K562 (cell line): ENCODE measurements at regions not wholly inside any gene's neighbourhood (a gene's known extent, or its start where the extent isn't known, plus 50 kb on each side); places are given as distances from the start of the nearest gene placed in this dataset.

Experiments
- ATAC-seq: fragments of 200-7000 bp; cut with Tn5 transposase; 3 replicates; pipeline ENCODE4 v1.9.1; 2020; ENCODE audit warnings: moderate library complexity
- BruUV-seq: library from RNA; stranded (reverse); fragments of 400-500 nt; replicated peaks from 2 replicates; lab custom pipeline; 2021; lab: Mats Ljungman, UMichigan
- CTCF ChIA-PET: fragments of 300-600 bp; formaldehyde crosslinking; extraction: SDS; loops from one replicate; lab custom pipeline; 2021; ENCODE audit warnings: low intra/inter-chr PET ratio; lab: Yijun Ruan, JAX
- POLR2A ChIA-PET: fragments of 300-600, 350-650 bp; sonication (Branson Sonifier 250); formaldehyde crosslinking; extraction: SDS; loops from one replicate; lab custom pipeline; 2021; ENCODE audit warnings: antibody characterized with exemption, inconsistent platforms; lab: Yijun Ruan, JAX
- DNase-seq, 4 experiments: peaks; one replicate each; pipeline versions ENCODE4 v3.0.0 to v3.0.0-alpha.2; 2011 to 2018; ENCODE audit warnings: low spot score in 3 of 4, mixed read lengths in 3 of 4; ENCODE audit errors: extremely low read depth in 1 of 4
- FAIRE-seq: peaks from 2 replicates; lab custom pipeline; 2011; peaks lifted over from hg19 to GRCh38; lab: Jason Lieb, UNC
- H2AFZ ChIP-seq: 2 replicates; pipeline ENCODE4 v1.6.0; 2011; ENCODE audit warnings: low read depth, low read length, control low read depth, inconsistent platforms
- H3K27ac ChIP-seq: fragments of 200-600 bp; 3 replicates; pipeline ENCODE4 v1.8.0; 2011; ENCODE audit warnings: low read depth, mild to moderate bottlenecking, control low read depth, inconsistent platforms, low read length, moderate library complexity, mixed read lengths; ENCODE audit errors: extremely low read depth
- H3K27me3 ChIP-seq, 2 experiments: fragments of 300-600 bp in 1 of 2; 2 replicates in 1 of 2; 3 replicates in 1 of 2; pipeline versions ENCODE4 v1.6.0 to v1.8.0; 2011; ENCODE audit warnings: inconsistent platforms in 2 of 2, low read length in 2 of 2, mild to moderate bottlenecking in 1 of 2, mixed read lengths in 1 of 2, moderate library complexity in 1 of 2; ENCODE audit not compliant: control insufficient read depth in 2 of 2, insufficient read depth in 2 of 2
- H3K36me3 ChIP-seq: fragments of 300-600 bp; 3 replicates; pipeline ENCODE4 v1.8.0; 2011; ENCODE audit warnings: mild to moderate bottlenecking, low read length, inconsistent platforms; ENCODE audit not compliant: control insufficient read depth, insufficient read depth
- H3K4me1 ChIP-seq, 2 experiments: fragments of 200-600 bp in 1 of 2; replicated peaks in 1 of 2; 2 replicates in 1 of 2; 3 replicates in 1 of 2; pipeline versions ENCODE4 v1.5.1 to v1.8.0; 2011; ENCODE audit warnings: inconsistent platforms in 2 of 2, low read length in 2 of 2, mild to moderate bottlenecking in 1 of 2, mixed read lengths in 1 of 2, moderate library complexity in 1 of 2; ENCODE audit not compliant: control insufficient read depth in 2 of 2, insufficient read depth in 2 of 2
- H3K4me2 ChIP-seq: 2 replicates; pipeline ENCODE4 v1.6.1; 2011; ENCODE audit warnings: low read length, control low read depth, inconsistent platforms, mixed read lengths; ENCODE audit not compliant: insufficient read depth
- H3K4me3 ChIP-seq: fragments of 200-600 bp; sonication (generic), shearing (Covaris generic); 2 replicates; pipeline ENCODE4 v1.5.1; 2016; ENCODE audit warnings: control low read depth, inconsistent platforms
- H3K79me2 ChIP-seq: fragments of 200-600 bp; 3 replicates; pipeline ENCODE4 v1.8.0; 2011; ENCODE audit warnings: low read length, inconsistent platforms; ENCODE audit not compliant: control insufficient read depth, insufficient read depth
- H3K9ac ChIP-seq, 2 experiments: 2 replicates each; pipeline versions ENCODE4 v1.6.0 to v1.6.1; 2011; ENCODE audit warnings: low read depth in 2 of 2, low read length in 2 of 2, control low read depth in 1 of 2, inconsistent platforms in 1 of 2, mild to moderate bottlenecking in 1 of 2, mixed read lengths in 1 of 2; ENCODE audit not compliant: insufficient read depth in 1 of 2
- H3K9me1 ChIP-seq: one replicate; pipeline ENCODE4 v1.6.0; 2011; ENCODE audit warnings: inconsistent platforms, mild to moderate bottlenecking, low read length, moderate library complexity; ENCODE audit not compliant: control insufficient read depth, insufficient read depth
- H3K9me3 ChIP-seq: replicated peaks from 2 replicates; pipeline ENCODE4 v1.5.1; 2011; ENCODE audit warnings: low read depth, low read length, inconsistent platforms; ENCODE audit not compliant: control insufficient read depth, insufficient read depth
- H4K20me1 ChIP-seq: replicated peaks from 2 replicates; pipeline ENCODE4 v1.6.1; 2011; ENCODE audit warnings: low read length, inconsistent platforms, mixed read lengths; ENCODE audit not compliant: control insufficient read depth, insufficient read depth
- ELF1 ChIP-seq: fragments of 200-800 bp; sonication (Bioruptor generic); IDR thresholded peaks from 2 replicates; pipeline ENCODE4 v1.6.1; 2016; ENCODE audit warnings: missing genetic modification characterization, missing compliant biosample characterization
- EWSR1 ChIP-seq: fragments of 450-650 bp; IDR thresholded peaks from 2 replicates; pipeline ENCODE4 v1.6.1; 2018; ENCODE audit warnings: borderline replicate concordance, mild to moderate bottlenecking, low read depth, moderate library complexity; ENCODE audit not compliant: partially characterized antibody
- FIP1L1 ChIP-seq: fragments of 200-400 bp; formaldehyde crosslinking; IDR thresholded peaks from 2 replicates; pipeline ENCODE4 v1.6.1; 2018; ENCODE audit warnings: mild to moderate bottlenecking, low read depth, low read length; ENCODE audit not compliant: poor library complexity, severe bottlenecking
- OTX1 ChIP-seq: fragments of 450-650 bp; formaldehyde crosslinking; IDR thresholded peaks from 2 replicates; pipeline ENCODE4 v1.4.0; 2022; ENCODE audit warnings: mild to moderate bottlenecking
- PPARD ChIP-seq: fragments of 250-450 bp; sonication (Bioruptor Pico); IDR thresholded peaks from 2 replicates; pipeline ENCODE4 v1.8.0; 2022; ENCODE audit warnings: inconsistent platforms, mild to moderate bottlenecking, moderate library complexity
- PTTG1 ChIP-seq: fragments of 450-650 bp; IDR thresholded peaks from 2 replicates; pipeline ENCODE4 v1.6.1; 2016; ENCODE audit warnings: low read depth, mild to moderate bottlenecking, missing genetic modification characterization, missing compliant biosample characterization
- RBM17 ChIP-seq: fragments of 200-400 bp; formaldehyde crosslinking; IDR thresholded peaks from 2 replicates; pipeline ENCODE4 v1.6.1; 2017; ENCODE audit warnings: low read depth, mild to moderate bottlenecking, low read length, borderline replicate concordance
- RNF2 ChIP-seq: sonication (generic); IDR thresholded peaks from 2 replicates; pipeline ENCODE4 v1.6.1; 2016
- SIN3B ChIP-seq: fragments of 450-650 bp; IDR thresholded peaks from 2 replicates; pipeline ENCODE4 v1.6.1; 2017; ENCODE audit warnings: low read depth, mild to moderate bottlenecking, moderate library complexity
- SMARCB1 ChIP-seq: IDR thresholded peaks from 2 replicates; pipeline ENCODE4 v1.6.1; 2011; ENCODE audit warnings: improper control_type of control experiment, low read depth; ENCODE audit not compliant: insufficient read length
- SRSF7 ChIP-seq: fragments of 200-400 bp; formaldehyde crosslinking; optimal IDR thresholded peaks from 2 replicates; pipeline ENCODE3; 2017; ENCODE audit warnings: mild to moderate bottlenecking, low read depth, low read length
- ZNF699 ChIP-seq: fragments of 250-450 bp; sonication (Bioruptor Pico); IDR thresholded peaks from 2 replicates; pipeline ENCODE4 v1.8.0; 2021; ENCODE audit warnings: mild to moderate bottlenecking, moderate library complexity; ENCODE audit not compliant: insufficient replicate concordance
- in situ Hi-C: fragments of 300-500 bp; cut with MboI; formaldehyde crosslinking; loops from 4 replicates; pipeline ENCODE4 v1.15.0; 2018; ENCODE audit warnings: inconsistent platforms, mixed read lengths
- intact Hi-C: fragments of 100-400 bp; cut with micrococcal nuclease; formaldehyde crosslinking; loops from 2 replicates; pipeline ENCODE4 v1.14.2; 2022
- TF ChIP-seq, protein P1 (sequence below): sonication (generic); formaldehyde crosslinking; IDR thresholded peaks from 2 replicates; pipeline ENCODE4 v1.8.0; 2022; ENCODE audit warnings: missing genetic modification reagents, mild to moderate bottlenecking, borderline replicate concordance
- TF ChIP-seq, protein P2 (sequence below), 2 experiments: fragments of 450-650 bp in 1 of 2; IDR thresholded peaks; 2 replicates each; pipeline ENCODE4 v1.6.1; 2011 to 2017; ENCODE audit warnings: low read depth in 2 of 2, antibody characterized with exemption in 1 of 2, borderline replicate concordance in 1 of 2, low read length in 1 of 2, mild to moderate bottlenecking in 1 of 2, mixed read lengths in 1 of 2; ENCODE audit not compliant: control insufficient read depth in 1 of 2
- TF ChIP-seq, protein P3 (sequence below): IDR thresholded peaks from 2 replicates; pipeline ENCODE4 v1.6.1; 2011; ENCODE audit not compliant: insufficient read length; ENCODE audit errors: extremely low read depth

DNA sequence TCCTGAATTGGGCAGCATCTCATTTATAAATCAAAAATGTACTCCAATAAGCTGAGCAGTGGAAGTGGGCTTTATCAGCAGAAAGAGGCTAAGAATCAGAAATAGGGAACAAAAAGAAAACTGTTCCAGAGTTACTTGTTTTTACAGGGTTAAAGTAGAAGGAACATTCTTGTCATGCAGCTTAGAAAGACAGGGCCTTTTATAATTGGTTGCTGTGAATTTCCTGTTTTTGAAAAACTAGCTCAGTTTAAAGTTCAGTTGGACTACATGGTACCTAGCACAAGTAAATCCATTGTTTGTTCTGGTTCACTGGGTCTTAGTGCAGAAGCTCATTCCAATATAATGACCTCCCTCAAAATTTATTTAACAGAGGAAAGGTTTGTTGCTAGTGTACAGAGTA, 200.8 kb downstream of the GRIA2 start:
- H2AFZ ChIP-seq: no peak overlapping the region
- ATAC-seq (no peak), FAIRE-seq (no peak), DNase-seq (no peak)
- ChIA-PET POLR2A (interaction anchor here (0.7 kb wide), 1 partner anchor 118 kb away, joined by 3 read pairs; no protein-coding TSS in a partner anchor), CTCF (no interaction called here)
- no peaks in the 10 kb centered on the region for H3K27me3 ChIP-seq
- no peaks in the 10 kb centered on the region for H3K9me3 ChIP-seq
- H3K4me1 ChIP-seq: no peaks in the 10 kb centered on the region
- no peak for TF ChIP-seq OTX1 (CRISPR knock-in tag)
- no peak for TF ChIP-seq FIP1L1
- no peak for TF ChIP-seq ELF1 (tag)
- no peak for TF ChIP-seq RNF2
- TF ChIP-seq PPARD: no peak
- TF ChIP-seq ZNF699 (CRISPR knock-in tag): no peak
- TF ChIP-seq SMARCB1: no peak
- TF ChIP-seq, protein P1, sequence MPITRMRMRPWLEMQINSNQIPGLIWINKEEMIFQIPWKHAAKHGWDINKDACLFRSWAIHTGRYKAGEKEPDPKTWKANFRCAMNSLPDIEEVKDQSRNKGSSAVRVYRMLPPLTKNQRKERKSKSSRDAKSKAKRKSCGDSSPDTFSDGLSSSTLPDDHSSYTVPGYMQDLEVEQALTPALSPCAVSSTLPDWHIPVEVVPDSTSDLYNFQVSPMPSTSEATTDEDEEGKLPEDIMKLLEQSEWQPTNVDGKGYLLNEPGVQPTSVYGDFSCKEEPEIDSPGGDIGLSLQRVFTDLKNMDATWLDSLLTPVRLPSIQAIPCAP (CRISPR knock-in tag): no peak
- TF ChIP-seq, protein P2, sequence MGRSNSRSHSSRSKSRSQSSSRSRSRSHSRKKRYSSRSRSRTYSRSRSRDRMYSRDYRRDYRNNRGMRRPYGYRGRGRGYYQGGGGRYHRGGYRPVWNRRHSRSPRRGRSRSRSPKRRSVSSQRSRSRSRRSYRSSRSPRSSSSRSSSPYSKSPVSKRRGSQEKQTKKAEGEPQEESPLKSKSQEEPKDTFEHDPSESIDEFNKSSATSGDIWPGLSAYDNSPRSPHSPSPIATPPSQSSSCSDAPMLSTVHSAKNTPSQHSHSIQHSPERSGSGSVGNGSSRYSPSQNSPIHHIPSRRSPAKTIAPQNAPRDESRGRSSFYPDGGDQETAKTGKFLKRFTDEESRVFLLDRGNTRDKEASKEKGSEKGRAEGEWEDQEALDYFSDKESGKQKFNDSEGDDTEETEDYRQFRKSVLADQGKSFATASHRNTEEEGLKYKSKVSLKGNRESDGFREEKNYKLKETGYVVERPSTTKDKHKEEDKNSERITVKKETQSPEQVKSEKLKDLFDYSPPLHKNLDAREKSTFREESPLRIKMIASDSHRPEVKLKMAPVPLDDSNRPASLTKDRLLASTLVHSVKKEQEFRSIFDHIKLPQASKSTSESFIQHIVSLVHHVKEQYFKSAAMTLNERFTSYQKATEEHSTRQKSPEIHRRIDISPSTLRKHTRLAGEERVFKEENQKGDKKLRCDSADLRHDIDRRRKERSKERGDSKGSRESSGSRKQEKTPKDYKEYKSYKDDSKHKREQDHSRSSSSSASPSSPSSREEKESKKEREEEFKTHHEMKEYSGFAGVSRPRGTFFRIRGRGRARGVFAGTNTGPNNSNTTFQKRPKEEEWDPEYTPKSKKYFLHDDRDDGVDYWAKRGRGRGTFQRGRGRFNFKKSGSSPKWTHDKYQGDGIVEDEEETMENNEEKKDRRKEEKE (IDR thresholded peaks at IDR 0.05; ENCODE audit: borderline replicate concordance in 1 of 2, control insufficient read depth in 1 of 2, low read depth in 2 of 2, low read length in 1 of 2): no peak
- TF ChIP-seq SRSF7: no peak
- no peak for TF ChIP-seq PTTG1 (tag)
- no peak for TF ChIP-seq RBM17
- TF ChIP-seq EWSR1: no peak
- TF ChIP-seq, protein P3, sequence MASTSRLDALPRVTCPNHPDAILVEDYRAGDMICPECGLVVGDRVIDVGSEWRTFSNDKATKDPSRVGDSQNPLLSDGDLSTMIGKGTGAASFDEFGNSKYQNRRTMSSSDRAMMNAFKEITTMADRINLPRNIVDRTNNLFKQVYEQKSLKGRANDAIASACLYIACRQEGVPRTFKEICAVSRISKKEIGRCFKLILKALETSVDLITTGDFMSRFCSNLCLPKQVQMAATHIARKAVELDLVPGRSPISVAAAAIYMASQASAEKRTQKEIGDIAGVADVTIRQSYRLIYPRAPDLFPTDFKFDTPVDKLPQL: no peak
- TF ChIP-seq SIN3B: no peak
- intact Hi-C loops: no loop called here
- no peaks in the 10 kb centered on the region for H3K9me1 ChIP-seq
- H3K27ac ChIP-seq: no peak overlapping the region
- H3K4me2 ChIP-seq: no peak overlapping the region
- BruUV-seq: no TSS peak
- H3K36me3 ChIP-seq: no peaks in the 10 kb centered on the region
- H4K20me1 ChIP-seq: no peaks in the 10 kb centered on the region
- H3K9ac ChIP-seq: no peak overlapping the region
- H3K4me3 ChIP-seq: no peak overlapping the region
- in situ Hi-C loops: no loop called here
- H3K79me2 ChIP-seq: no peaks in the 10 kb centered on the region
